Esophagus squamous epithelium (tissue), 4 donors: ENCODE measurements at regions not wholly inside any gene's neighbourhood (a gene's known extent, or its start where the extent isn't known, plus 50 kb on each side); places are given as distances from the start of the nearest gene placed in this dataset.

Experiments
- CTCF ChIP-seq, 6 experiments: fragments of 450-650 bp in 4 of 6; fragments of 200-600 bp in 2 of 6; sonication (generic) in 2 of 6; IDR thresholded peaks; one replicate each; pipeline ENCODE4 v1.5.1; 2016 to 2019; ENCODE audit warnings: antibody characterized with exemption in 6 of 6, mild to moderate bottlenecking in 4 of 6, moderate library complexity in 4 of 6
- POLR2A ChIP-seq, 4 donors: fragments of 450-650 bp; IDR thresholded peaks; one replicate each; pipeline ENCODE4 v1.6.1; 2017; ENCODE audit warnings: antibody characterized with exemption in 4 of 4, mild to moderate bottlenecking in 4 of 4, moderate library complexity in 3 of 4

DNA sequence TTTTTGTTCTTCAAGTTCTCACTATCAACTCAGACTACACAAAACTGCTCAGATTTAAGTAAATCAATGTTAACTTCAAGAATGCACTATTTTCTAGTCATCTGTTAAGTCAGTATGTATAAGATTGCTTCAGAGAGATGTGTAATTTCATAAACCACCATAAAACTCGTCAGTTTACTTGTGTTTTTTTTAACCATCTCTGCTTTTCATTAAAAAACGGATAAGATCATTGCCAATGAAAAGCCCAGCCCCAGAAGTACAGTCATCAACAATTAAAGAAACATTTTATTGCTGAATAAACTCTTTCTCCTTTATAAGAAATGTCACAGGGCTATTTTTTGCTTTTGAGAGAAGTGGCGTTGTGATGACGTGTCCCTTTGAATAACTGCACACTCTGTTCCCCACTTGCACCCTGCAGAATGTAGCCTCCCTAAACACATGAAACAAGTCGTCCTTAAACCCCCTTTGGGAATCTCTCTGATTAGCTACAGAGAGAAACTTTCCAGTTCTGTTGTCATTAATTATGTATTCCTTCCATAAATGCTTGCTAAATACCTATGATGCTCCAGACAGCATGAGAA lies 202.7 kb upstream of the FOXD3 start:
- TF ChIP-seq CTCF (IDR thresholded peaks at IDR 0.05), result no peak
- TF ChIP-seq POLR2A (IDR thresholded peaks at IDR 0.05), result no peak
